Prostate gland (tissue), 2 donors: ENCODE measurements at regions not wholly inside any gene's neighbourhood (a gene's known extent, or its start where the extent isn't known, plus 50 kb on each side); places are given as distances from the start of the nearest gene placed in this dataset.

Experiments used
- DNase-seq: peaks from one replicate; pipeline ENCODE4 v3.0.0-alpha.2; 2019; ENCODE audit warnings: low spot score
- H3K27ac ChIP-seq, 2 donors: fragments of 200-600 bp; sonication (generic); 2 replicates each; pipeline ENCODE4 v1.5.1; 2017 to 2019
- H3K27me3 ChIP-seq: fragments of 200-600 bp; sonication (generic); replicated peaks from 2 replicates; pipeline ENCODE4 v1.5.1; 2019; ENCODE audit not compliant: insufficient read depth
- H3K36me3 ChIP-seq, 2 donors: fragments of 200-600 bp; sonication (generic); 1 replicate in 1 of 2; 2 replicates in 1 of 2; pipeline versions ENCODE4 v1.5.1 to v1.8.1; 2017 to 2019
- H3K4me1 ChIP-seq: fragments of 200-600 bp; sonication (generic); replicated peaks from 2 replicates; pipeline ENCODE4 v1.5.1; 2019
- H3K4me3 ChIP-seq, 2 donors: fragments of 200-600 bp; sonication (generic); 2 replicates each; pipeline ENCODE4 v1.5.1; 2017 to 2019
- H3K9me3 ChIP-seq: fragments of 200-600 bp; sonication (generic); 2 replicates; pipeline ENCODE4 v1.5.1; 2017
- POLR2A ChIP-seq: fragments of 450-650 bp; IDR thresholded peaks from one replicate; pipeline ENCODE4 v1.6.1; 2016; ENCODE audit warnings: antibody characterized with exemption, mild to moderate bottlenecking
- POLR2AphosphoS5 ChIP-seq: sonication (generic); formaldehyde crosslinking; IDR thresholded peaks from one replicate; pipeline ENCODE4 v1.6.1; 2017; ENCODE audit warnings: antibody characterized with exemption
- WGBS: methylation state at CpG from one replicate; pipeline ENCODE4 v1.1.5; 2018; 5-methylcytosine and 5-hydroxymethylcytosine counted together
- intact Hi-C: fragments of 100-400 bp; cut with DNase I; formaldehyde crosslinking; loops from one replicate; pipeline ENCODE4 v1.14.2; 2022
- TF ChIP-seq, protein P1 (sequence below), 4 experiments: fragments of 200-600 bp in 2 of 4; fragments of 450-650 bp in 2 of 4; sonication (generic) in 2 of 4; IDR thresholded peaks; 1 replicate in 3 of 4; 2 replicates in 1 of 4; pipeline ENCODE4 v1.5.1; 2016 to 2019; ENCODE audit warnings: antibody characterized with exemption in 4 of 4, mild to moderate bottlenecking in 2 of 4, moderate library complexity in 2 of 4

DNA sequence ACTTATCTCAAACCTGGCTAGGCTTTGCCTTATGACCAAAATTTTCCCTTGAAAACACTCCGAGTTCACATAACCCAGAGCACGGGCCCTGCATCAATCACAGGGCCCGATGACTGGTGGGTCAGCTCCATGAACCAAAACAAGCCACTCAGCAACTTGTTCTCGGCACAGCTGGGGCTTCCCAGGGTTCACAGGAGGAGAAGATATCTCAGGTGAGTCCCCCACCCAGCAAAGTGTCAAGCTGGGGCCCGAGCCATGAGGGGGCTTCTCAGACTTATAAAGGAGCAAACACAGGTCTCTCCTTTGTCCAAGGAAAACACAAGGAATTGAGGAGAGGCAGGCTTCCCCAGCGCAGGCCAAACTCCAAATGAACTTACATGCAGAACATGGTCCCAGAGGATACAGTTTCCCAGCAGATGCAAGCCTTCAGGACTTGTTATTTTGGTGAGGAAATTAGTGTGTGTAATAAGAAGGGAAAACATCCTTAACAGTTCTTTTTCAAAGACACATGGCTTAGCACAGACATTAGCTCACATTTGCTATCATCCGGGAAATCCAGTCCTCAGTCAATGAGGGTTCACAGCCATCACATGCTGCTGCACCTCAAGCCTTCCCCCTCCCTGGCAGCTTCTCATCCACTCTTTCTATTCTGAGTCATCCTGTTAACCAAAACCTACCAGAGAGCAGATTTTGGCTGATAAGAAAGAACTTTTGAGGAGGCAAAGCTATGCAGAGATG lies 98.1 kb upstream of the NFIA start:
- 58% methylated on average over 7 of the region's 7 CpGs for WGBS
- no peaks in the 10 kb centered on the region for H3K36me3 ChIP-seq
- no peaks in the 10 kb centered on the region for H3K27me3 ChIP-seq
- H3K9me3 ChIP-seq, result no peaks in the 10 kb centered on the region
- intact Hi-C loops, result no loop called here
- TF ChIP-seq, protein P1, sequence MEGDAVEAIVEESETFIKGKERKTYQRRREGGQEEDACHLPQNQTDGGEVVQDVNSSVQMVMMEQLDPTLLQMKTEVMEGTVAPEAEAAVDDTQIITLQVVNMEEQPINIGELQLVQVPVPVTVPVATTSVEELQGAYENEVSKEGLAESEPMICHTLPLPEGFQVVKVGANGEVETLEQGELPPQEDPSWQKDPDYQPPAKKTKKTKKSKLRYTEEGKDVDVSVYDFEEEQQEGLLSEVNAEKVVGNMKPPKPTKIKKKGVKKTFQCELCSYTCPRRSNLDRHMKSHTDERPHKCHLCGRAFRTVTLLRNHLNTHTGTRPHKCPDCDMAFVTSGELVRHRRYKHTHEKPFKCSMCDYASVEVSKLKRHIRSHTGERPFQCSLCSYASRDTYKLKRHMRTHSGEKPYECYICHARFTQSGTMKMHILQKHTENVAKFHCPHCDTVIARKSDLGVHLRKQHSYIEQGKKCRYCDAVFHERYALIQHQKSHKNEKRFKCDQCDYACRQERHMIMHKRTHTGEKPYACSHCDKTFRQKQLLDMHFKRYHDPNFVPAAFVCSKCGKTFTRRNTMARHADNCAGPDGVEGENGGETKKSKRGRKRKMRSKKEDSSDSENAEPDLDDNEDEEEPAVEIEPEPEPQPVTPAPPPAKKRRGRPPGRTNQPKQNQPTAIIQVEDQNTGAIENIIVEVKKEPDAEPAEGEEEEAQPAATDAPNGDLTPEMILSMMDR (IDR thresholded peaks at IDR 0.05), result no peak
- TF ChIP-seq POLR2A, result no peak
- no peak for TF ChIP-seq POLR2AphosphoS5
- DNase-seq, result no peak
- H3K4me1 ChIP-seq, result no peaks in the 10 kb centered on the region
- no peak overlapping the region for H3K4me3 ChIP-seq
- no peak overlapping the region for H3K27ac ChIP-seq

- WGBS, result 60% methylated on average over 8 of the region's 8 CpGs
- no peak for TF ChIP-seq POLR2A
- TF ChIP-seq, protein P1 (IDR thresholded peaks at IDR 0.05), result no peak
- no peak for TF ChIP-seq POLR2AphosphoS5
- intact Hi-C loops, result no loop called here
- Histone ChIP-seq H3K36me3 (no peaks in the 10 kb centered on the region), H3K4me3 (no peak overlapping the region), H3K4me1 (no peaks in the 10 kb centered on the region), H3K9me3 (no peaks in the 10 kb centered on the region), H3K27ac (no peak overlapping the region), H3K27me3 (no peaks in the 10 kb centered on the region)
- no peak for DNase-seq
Measured at GRCh38 chr1:60983701-60984061, 98.7 kb upstream of the NFIA start.

DNA sequence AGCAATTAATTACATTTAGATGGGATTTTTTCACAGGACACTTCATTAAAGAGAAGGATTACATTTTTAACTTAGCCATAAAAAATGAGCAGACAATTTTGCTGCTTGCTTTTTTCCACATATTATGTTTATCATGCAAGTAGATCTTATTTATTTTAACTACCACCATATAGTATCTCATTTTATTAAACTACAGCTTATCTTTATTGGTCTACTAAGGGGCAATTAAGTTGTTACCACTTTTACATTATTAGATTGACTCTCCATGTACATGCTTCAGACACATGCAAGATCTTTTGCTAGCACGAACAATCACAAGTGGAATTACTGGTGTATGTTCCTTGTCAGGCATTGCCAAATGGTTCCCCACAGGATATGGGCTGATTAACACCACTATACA lies 99.8 kb upstream of the NFIA start:
- Histone ChIP-seq H3K9me3 (no peaks in the 10 kb centered on the region), H3K27ac (no peak overlapping the region), H3K27me3 (no peaks in the 10 kb centered on the region), H3K36me3 (no peaks in the 10 kb centered on the region), H3K4me3 (no peak overlapping the region), H3K4me1 (no peaks in the 10 kb centered on the region)
- intact Hi-C loops, result no loop called here
- WGBS, result 82% methylated on average over 1 of the region's 1 CpG
- no peak for DNase-seq
- TF ChIP-seq POLR2A (no peak), POLR2AphosphoS5 (no peak)
- TF ChIP-seq, protein P1 (IDR thresholded peaks at IDR 0.05), result no peak

GRCh38 chr1:60981357-60981756 lies 101.0 kb upstream of the NFIA start:
- Histone ChIP-seq H3K27me3 (no peaks in the 10 kb centered on the region), H3K4me3 (no peak overlapping the region), H3K4me1 (no peaks in the 10 kb centered on the region), H3K36me3 (no peaks in the 10 kb centered on the region), H3K27ac (no peak overlapping the region), H3K9me3 (no peaks in the 10 kb centered on the region)
- intact Hi-C loops, result no loop called here
- no peak for TF ChIP-seq POLR2A
- TF ChIP-seq, protein P1 (IDR thresholded peaks at IDR 0.05), result no peak
- 84% methylated on average over 1 of the region's 1 CpG for WGBS
- DNase-seq, result no peak
